Testis (tissue), 2 donors: ENCODE measurements at regions not wholly inside any gene's neighbourhood (a gene's known extent, or its start where the extent isn't known, plus 50 kb on each side); places are given as distances from the start of the nearest gene placed in this dataset.
A peak's percentile ranks its signal among the peaks of the same experiment; 100 is the strongest.

Experiments
- DNase-seq: peaks from one replicate; pipeline ENCODE4 v3.0.0-alpha.2; 2019
- H3K27ac ChIP-seq, 2 donors: fragments of 200-600 bp; sonication (generic); one replicate each; pipeline ENCODE4 v1.5.1; 2019
- H3K27me3 ChIP-seq: fragments of 200-600 bp; sonication (generic); one replicate; pipeline ENCODE4 v1.5.1; 2019
- H3K36me3 ChIP-seq: fragments of 200-600 bp; sonication (generic); one replicate; pipeline ENCODE4 v1.5.1; 2017; ENCODE audit warnings: low read depth; ENCODE audit errors: missing control alignments
- H3K4me1 ChIP-seq: fragments of 200-600 bp; sonication (generic); one replicate; pipeline ENCODE4 v1.5.1; 2019
- H3K4me3 ChIP-seq, 2 donors: fragments of 200-600 bp; sonication (generic); one replicate each; pipeline ENCODE4 v1.5.1; 2017 to 2019
- H3K9me3 ChIP-seq: fragments of 200-600 bp; sonication (generic); one replicate; pipeline ENCODE4 v1.5.1; 2017
- POLR2A ChIP-seq: fragments of 450-650 bp; IDR thresholded peaks from one replicate; pipeline ENCODE4 v1.6.1; 2017; ENCODE audit warnings: antibody characterized with exemption, mild to moderate bottlenecking, moderate library complexity
- WGBS, 2 donors: methylation state at CpG; one replicate each; pipeline ENCODE4 v1.1.5; 2018; 5-methylcytosine and 5-hydroxymethylcytosine counted together
- intact Hi-C: fragments of 100-400 bp; cut with DNase I; formaldehyde crosslinking; loops from one replicate; pipeline ENCODE4 v1.15.1; 2023; ENCODE audit warnings: low total_unique reads
- TF ChIP-seq, protein P1 (sequence below), 3 experiments: fragments of 450-650 bp in 2 of 3; fragments of 200-600 bp in 1 of 3; sonication (generic) in 1 of 3; IDR thresholded peaks; one replicate each; pipeline ENCODE4 v1.5.1; 2016 to 2019; ENCODE audit warnings: antibody characterized with exemption in 3 of 3, mild to moderate bottlenecking in 2 of 3, moderate library complexity in 1 of 3

DNA sequence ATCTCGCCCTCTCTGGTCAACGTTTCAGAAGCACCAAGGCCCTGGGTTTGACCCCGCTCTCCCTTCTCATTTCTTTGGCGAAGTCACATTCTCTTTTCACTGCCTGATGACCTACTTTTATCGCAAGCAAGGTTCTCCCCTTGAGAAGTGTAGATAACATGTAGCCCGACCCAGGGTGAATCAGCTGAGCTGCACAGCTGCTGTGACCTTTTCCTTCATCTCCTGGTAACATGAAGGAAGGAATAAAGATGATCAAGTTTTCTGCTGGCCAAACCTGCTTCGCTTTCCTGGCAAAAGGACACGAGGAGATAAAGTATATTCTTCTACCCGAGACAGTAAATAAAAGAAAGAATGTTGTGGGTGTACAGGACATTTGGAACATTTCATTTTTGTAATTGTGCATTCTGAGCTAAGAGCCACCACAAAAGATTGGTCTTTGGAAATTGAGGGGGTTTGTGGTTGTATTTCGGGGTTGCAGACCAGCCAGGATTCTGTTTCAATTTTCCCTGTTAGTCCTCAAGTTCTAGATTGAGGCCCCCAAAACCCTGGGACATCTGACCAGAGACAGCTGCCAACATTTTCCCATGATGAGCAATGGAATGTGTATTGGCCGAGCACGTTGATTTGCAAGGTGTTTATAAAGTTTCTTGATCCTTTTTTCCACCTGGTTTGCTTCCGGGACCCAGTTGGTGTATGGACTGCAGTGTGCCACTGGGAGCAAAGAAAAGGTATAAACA lies 155.1 kb upstream of the ZNF462 start:
- peak; percentile 61 for DNase-seq
- 34 to 39% methylated on average over 13 of the region's 13 CpGs for WGBS, 2 donors
- Histone ChIP-seq H3K4me3 (no peak overlapping the region), H3K27ac (peak overlapping the region; percentile 34 to 66), H3K36me3 (no peaks in the 10 kb centered on the region), H3K4me1 (peaks cover 4% of the 10 kb centered on the region), H3K9me3 (no peaks in the 10 kb centered on the region), H3K27me3 (no peaks in the 10 kb centered on the region)
- TF ChIP-seq POLR2A = no peak
- TF ChIP-seq, protein P1, sequence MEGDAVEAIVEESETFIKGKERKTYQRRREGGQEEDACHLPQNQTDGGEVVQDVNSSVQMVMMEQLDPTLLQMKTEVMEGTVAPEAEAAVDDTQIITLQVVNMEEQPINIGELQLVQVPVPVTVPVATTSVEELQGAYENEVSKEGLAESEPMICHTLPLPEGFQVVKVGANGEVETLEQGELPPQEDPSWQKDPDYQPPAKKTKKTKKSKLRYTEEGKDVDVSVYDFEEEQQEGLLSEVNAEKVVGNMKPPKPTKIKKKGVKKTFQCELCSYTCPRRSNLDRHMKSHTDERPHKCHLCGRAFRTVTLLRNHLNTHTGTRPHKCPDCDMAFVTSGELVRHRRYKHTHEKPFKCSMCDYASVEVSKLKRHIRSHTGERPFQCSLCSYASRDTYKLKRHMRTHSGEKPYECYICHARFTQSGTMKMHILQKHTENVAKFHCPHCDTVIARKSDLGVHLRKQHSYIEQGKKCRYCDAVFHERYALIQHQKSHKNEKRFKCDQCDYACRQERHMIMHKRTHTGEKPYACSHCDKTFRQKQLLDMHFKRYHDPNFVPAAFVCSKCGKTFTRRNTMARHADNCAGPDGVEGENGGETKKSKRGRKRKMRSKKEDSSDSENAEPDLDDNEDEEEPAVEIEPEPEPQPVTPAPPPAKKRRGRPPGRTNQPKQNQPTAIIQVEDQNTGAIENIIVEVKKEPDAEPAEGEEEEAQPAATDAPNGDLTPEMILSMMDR (IDR thresholded peaks at IDR 0.05) = no peak
- intact Hi-C loops = no loop called here

DNA sequence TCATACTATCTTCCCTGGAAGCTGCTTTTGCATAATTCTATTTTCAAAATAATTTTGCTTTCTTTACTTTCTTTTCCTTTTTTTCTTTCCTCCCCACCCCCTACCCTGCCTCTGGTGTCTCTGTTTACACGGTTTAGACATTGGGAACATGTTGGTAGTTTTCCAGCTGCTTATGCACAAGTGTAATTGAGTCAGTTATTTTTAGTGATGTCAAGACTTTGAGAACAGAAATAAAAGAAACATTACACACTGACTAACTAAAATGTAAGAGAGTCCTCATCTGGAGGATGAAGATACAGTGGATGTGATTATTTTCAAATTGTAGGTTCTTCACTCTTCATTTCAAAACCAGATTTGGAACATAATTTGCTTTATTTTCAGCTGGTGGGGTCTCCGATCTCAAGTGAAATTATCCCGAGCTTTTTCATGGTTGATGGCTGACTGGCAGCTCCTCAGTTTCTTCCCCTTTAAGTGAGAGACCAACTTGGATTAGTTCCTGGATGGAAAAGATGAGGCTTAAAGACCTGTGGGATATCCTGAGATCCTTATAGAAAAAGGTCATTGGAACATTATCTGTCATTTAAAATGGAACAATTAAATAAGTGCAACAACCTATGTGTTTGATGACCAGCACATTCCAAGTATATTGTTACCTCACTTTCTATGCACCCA lies 154.4 kb upstream of the ZNF462 start:
- TF ChIP-seq, protein P1 (IDR thresholded peaks at IDR 0.05) = no peak
- 67 to 77% methylated on average over 3 of the region's 3 CpGs for WGBS, 2 donors
- intact Hi-C loops = no loop called here
- Histone ChIP-seq H3K9me3 (no peaks in the 10 kb centered on the region), H3K27ac (no peak overlapping the region), H3K36me3 (no peaks in the 10 kb centered on the region), H3K4me3 (no peak overlapping the region), H3K27me3 (no peaks in the 10 kb centered on the region), H3K4me1 (peaks cover 4% of the 10 kb centered on the region)
- no peak for DNase-seq

DNA sequence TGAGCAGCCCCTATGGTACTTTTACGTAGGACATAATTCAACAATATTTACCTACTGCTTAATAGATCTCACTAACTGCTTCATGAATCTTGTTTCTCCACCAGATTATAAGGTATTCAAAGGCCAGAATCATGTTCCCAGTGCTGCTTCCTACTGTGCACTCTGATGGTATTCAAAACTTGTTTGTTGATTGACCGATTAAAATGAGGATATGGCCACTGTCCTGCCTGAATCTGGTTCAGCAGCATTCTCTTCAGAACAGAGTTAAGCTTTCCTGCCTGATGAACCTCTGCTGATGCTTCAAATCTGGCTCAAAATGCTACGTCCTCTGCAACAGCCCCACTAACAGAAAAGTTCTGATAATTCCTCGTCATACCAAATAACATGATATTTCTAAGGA lies 150.7 kb upstream of the ZNF462 start:
- Histone ChIP-seq H3K9me3 (no peaks in the 10 kb centered on the region), H3K27me3 (no peaks in the 10 kb centered on the region), H3K4me1 (peaks cover 3% of the 10 kb centered on the region), H3K36me3 (no peaks in the 10 kb centered on the region), H3K4me3 (no peak overlapping the region), H3K27ac (no peak overlapping the region)
- DNase-seq = no peak
- intact Hi-C loops = no loop called here
- 97% methylated on average over 4 of the region's 4 CpGs for WGBS, 2 donors
- TF ChIP-seq, protein P1 (IDR thresholded peaks at IDR 0.05) = no peak
- TF ChIP-seq POLR2A = no peak

DNA sequence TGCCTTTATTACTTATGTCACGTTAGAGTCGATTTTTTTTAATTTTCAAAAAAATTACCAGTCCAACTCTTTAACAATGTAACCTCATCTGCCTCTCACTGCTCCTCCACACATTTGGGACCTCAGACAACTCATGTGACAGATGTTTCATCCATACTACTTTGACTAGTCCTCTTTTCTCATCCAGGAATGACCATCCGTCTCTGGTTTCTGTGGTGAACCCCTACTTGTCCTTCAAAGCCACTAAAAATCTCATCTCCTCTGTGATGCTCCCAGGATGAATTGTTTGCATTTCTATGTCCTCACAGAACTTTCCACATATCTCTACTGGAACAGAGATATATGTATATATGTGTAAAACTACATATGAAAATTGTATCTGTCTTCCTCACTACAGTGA lies 149.8 kb upstream of the ZNF462 start:
- Histone ChIP-seq H3K4me3 (no peak overlapping the region), H3K27ac (no peak overlapping the region), H3K9me3 (no peaks in the 10 kb centered on the region), H3K4me1 (peaks cover 4% of the 10 kb centered on the region), H3K27me3 (no peaks in the 10 kb centered on the region), H3K36me3 (no peaks in the 10 kb centered on the region)
- intact Hi-C loops = no loop called here
- TF ChIP-seq, protein P1 (IDR thresholded peaks at IDR 0.05) = no peak
- TF ChIP-seq POLR2A = no peak
- WGBS, 2 donors = 86 to 92% methylated on average over 3 of the region's 3 CpGs
- DNase-seq = no peak
